OCI-LY1 (cell line): ENCODE measurements at regions not wholly inside any gene's neighbourhood (a gene's known extent, or its start where the extent isn't known, plus 50 kb on each side); places are given as distances from the start of the nearest gene placed in this dataset.

Experiments used
- H2AFZ ChIP-seq: fragments of 200-600 bp; sonication (generic), shearing (Covaris generic); 2 replicates; pipeline ENCODE4 v1.6.0; 2014; ENCODE audit warnings: antibody characterized with exemption, mild to moderate bottlenecking, low read length
- H3F3A ChIP-seq: fragments of 200-600 bp; sonication (generic), shearing (Covaris generic); 2 replicates; pipeline ENCODE4 v1.6.0; 2014; ENCODE audit warnings: mild to moderate bottlenecking, antibody characterized with exemption, low read length, moderate library complexity; ENCODE audit not compliant: insufficient read depth
- H3K27ac ChIP-seq: fragments of 200-600 bp; sonication (generic); 2 replicates; pipeline ENCODE4 v1.5.1; 2014; ENCODE audit warnings: low read length, mixed run types, mild to moderate bottlenecking, low read depth; ENCODE audit not compliant: poor library complexity, severe bottlenecking
- H3K27me3 ChIP-seq: fragments of 200-600 bp; sonication (generic); 2 replicates; pipeline ENCODE4 v1.6.0; 2014; ENCODE audit warnings: antibody characterized with exemption, mild to moderate bottlenecking, low read length, moderate library complexity; ENCODE audit not compliant: insufficient read depth
- H3K36me3 ChIP-seq: fragments of 200-600 bp; sonication (generic); 2 replicates; pipeline ENCODE4 v1.6.1; 2014; ENCODE audit warnings: mild to moderate bottlenecking, antibody characterized with exemption, low read length, moderate library complexity, mixed read lengths; ENCODE audit not compliant: insufficient read depth
- H3K4me1 ChIP-seq: fragments of 200-600 bp; sonication (generic); 2 replicates; pipeline ENCODE4 v1.5.1; 2014; ENCODE audit warnings: mild to moderate bottlenecking, low read length, moderate library complexity; ENCODE audit not compliant: insufficient read depth, severe bottlenecking
- H3K4me2 ChIP-seq: fragments of 200-600 bp; sonication (generic), shearing (Covaris generic); 2 replicates; pipeline ENCODE4 v1.6.1; 2014; ENCODE audit warnings: low read length
- H3K4me3 ChIP-seq: fragments of 200-600 bp; sonication (generic); 2 replicates; pipeline ENCODE4 v1.5.1; 2014; ENCODE audit warnings: low read length, low read depth, mild to moderate bottlenecking, mixed read lengths; ENCODE audit not compliant: poor library complexity, severe bottlenecking
- H3K79me2 ChIP-seq: fragments of 200-600 bp; shearing (Covaris generic); 2 replicates; pipeline ENCODE4 v1.6.1; 2016; ENCODE audit warnings: mixed run types, low read length, mixed read lengths; ENCODE audit not compliant: insufficient read depth
- H3K9ac ChIP-seq: fragments of 200-600 bp; sonication (generic), shearing (Covaris generic); 2 replicates; pipeline ENCODE4 v1.6.1; 2014; ENCODE audit warnings: mild to moderate bottlenecking, low read length, mixed read lengths
- H3K9me2 ChIP-seq: fragments of 200-600 bp; sonication (generic), shearing (Covaris generic); 2 replicates; pipeline ENCODE4 v1.6.1; 2014; ENCODE audit warnings: low read depth, mild to moderate bottlenecking, low read length, mixed read lengths
- H3K9me3 ChIP-seq: fragments of 200-600 bp; shearing (Covaris generic); 2 replicates; pipeline ENCODE4 v1.6.1; 2014; ENCODE audit warnings: low read length, mixed read lengths
- H4K20me1 ChIP-seq: fragments of 200-600 bp; sonication (generic), shearing (Covaris generic); 2 replicates; pipeline ENCODE4 v1.6.0; 2016; ENCODE audit warnings: mild to moderate bottlenecking, low read length; ENCODE audit not compliant: insufficient read depth
- EZH2 ChIP-seq: fragments of 200-600 bp; sonication (generic), shearing (Covaris generic); IDR thresholded peaks from 2 replicates; pipeline ENCODE4 v1.8.0; 2017; ENCODE audit warnings: borderline replicate concordance, mixed run types, mild to moderate bottlenecking, antibody characterized with exemption, low read length, moderate library complexity, mixed read lengths
- TF ChIP-seq, protein P1 (sequence below): fragments of 200-600 bp; sonication (generic), shearing (Covaris generic); IDR thresholded peaks from 2 replicates; pipeline ENCODE4 v1.5.1; 2017; ENCODE audit warnings: mild to moderate bottlenecking, antibody characterized with exemption, low read length, moderate library complexity, mixed read lengths

DNA sequence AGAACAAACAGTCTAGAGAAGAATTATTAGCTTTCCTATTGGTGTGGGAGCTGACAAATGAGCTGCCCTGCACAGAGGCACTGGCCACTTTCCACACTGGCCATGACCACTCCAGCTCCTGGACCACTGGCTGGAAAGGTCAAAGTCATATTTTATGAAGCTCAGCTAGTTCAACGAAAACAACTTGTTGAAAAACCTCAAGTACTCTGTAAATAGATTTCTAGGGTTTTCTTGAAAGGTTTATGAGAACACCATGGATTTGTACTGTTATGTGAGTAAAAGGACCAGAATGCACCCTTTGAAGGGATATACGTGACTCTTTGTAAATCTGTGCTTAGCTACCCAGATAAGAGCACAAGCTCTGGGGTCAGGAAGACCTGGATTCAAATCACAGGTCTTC, 54.5 kb upstream of the FGGY start:
- Histone ChIP-seq H3K9me3 (no peaks in the 10 kb centered on the region), H3K79me2 (no peaks in the 10 kb centered on the region), H3K36me3 (no peaks in the 10 kb centered on the region), H3K4me1 (no peaks in the 10 kb centered on the region), H2AFZ (no peak overlapping the region), H3F3A (no peaks in the 10 kb centered on the region), H3K4me3 (no peak overlapping the region), H4K20me1 (no peaks in the 10 kb centered on the region), H3K4me2 (no peak overlapping the region), H3K9ac (no peak overlapping the region), H3K9me2 (no peaks in the 10 kb centered on the region), H3K27ac (no peak overlapping the region), H3K27me3 (no peaks in the 10 kb centered on the region)
- TF ChIP-seq EZH2: no peak

DNA sequence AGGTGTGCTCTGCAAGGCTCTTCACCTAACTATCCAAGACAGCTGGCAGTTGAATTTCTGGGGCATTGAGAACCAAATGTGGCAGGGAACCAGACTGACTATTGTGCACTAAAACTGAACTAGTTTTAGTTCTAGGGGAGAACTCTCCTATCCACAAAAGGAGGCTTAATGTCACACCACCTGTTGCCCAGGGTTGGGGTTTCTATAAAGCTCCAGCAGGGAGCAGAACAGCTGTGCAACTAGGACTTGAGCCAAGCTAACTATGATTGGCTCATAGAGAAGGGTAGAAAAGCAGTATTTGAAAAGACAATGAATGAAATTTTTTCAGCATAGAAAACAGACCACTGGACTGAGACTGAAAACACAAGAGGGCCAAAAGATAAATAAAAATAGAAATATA, 53.3 kb upstream of the FGGY start:
- H3K4me2 ChIP-seq: no peak overlapping the region
- H3K27ac ChIP-seq: no peak overlapping the region
- TF ChIP-seq EZH2: no peak
- TF ChIP-seq, protein P1, sequence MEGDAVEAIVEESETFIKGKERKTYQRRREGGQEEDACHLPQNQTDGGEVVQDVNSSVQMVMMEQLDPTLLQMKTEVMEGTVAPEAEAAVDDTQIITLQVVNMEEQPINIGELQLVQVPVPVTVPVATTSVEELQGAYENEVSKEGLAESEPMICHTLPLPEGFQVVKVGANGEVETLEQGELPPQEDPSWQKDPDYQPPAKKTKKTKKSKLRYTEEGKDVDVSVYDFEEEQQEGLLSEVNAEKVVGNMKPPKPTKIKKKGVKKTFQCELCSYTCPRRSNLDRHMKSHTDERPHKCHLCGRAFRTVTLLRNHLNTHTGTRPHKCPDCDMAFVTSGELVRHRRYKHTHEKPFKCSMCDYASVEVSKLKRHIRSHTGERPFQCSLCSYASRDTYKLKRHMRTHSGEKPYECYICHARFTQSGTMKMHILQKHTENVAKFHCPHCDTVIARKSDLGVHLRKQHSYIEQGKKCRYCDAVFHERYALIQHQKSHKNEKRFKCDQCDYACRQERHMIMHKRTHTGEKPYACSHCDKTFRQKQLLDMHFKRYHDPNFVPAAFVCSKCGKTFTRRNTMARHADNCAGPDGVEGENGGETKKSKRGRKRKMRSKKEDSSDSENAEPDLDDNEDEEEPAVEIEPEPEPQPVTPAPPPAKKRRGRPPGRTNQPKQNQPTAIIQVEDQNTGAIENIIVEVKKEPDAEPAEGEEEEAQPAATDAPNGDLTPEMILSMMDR: no peak
- no peak overlapping the region for H2AFZ ChIP-seq
- no peak overlapping the region for H3K4me3 ChIP-seq
- no peaks in the 10 kb centered on the region for H3K79me2 ChIP-seq
- no peaks in the 10 kb centered on the region for H3K4me1 ChIP-seq
- H3K9ac ChIP-seq: no peak overlapping the region
- H3K36me3 ChIP-seq: no peaks in the 10 kb centered on the region
- H3K27me3 ChIP-seq: no peaks in the 10 kb centered on the region
- H3K9me3 ChIP-seq: no peaks in the 10 kb centered on the region
- no peaks in the 10 kb centered on the region for H4K20me1 ChIP-seq
- no peaks in the 10 kb centered on the region for H3F3A ChIP-seq
- H3K9me2 ChIP-seq: no peaks in the 10 kb centered on the region

DNA sequence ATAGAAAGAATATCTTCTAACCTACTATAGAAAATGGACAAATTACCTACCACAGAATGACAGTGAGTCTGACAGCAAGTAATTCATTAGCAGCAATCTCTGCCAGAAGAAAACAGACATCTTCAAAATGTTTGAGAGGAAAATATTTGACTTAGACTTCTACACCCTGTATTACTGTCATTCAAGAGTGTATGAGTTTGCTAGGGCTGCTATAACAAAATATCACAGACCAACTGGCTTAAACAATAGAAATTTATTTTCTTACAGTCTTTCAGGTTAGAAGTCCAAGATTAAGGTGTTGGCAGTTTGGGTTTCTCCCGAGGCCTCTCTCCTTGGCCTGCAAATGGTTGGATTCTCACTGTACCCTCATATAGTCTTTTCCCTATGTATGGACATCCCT, 52.9 kb upstream of the FGGY start:
- Histone ChIP-seq H3K36me3 (no peaks in the 10 kb centered on the region), H3K4me2 (no peak overlapping the region), H3K27me3 (no peaks in the 10 kb centered on the region), H3K4me3 (no peak overlapping the region), H3F3A (no peaks in the 10 kb centered on the region), H3K9ac (no peak overlapping the region), H3K4me1 (no peaks in the 10 kb centered on the region), H2AFZ (no peak overlapping the region), H4K20me1 (no peaks in the 10 kb centered on the region), H3K79me2 (no peaks in the 10 kb centered on the region), H3K9me2 (no peaks in the 10 kb centered on the region), H3K27ac (no peak overlapping the region), H3K9me3 (no peaks in the 10 kb centered on the region)
- TF ChIP-seq, protein P1: no peak
- TF ChIP-seq EZH2: no peak

DNA sequence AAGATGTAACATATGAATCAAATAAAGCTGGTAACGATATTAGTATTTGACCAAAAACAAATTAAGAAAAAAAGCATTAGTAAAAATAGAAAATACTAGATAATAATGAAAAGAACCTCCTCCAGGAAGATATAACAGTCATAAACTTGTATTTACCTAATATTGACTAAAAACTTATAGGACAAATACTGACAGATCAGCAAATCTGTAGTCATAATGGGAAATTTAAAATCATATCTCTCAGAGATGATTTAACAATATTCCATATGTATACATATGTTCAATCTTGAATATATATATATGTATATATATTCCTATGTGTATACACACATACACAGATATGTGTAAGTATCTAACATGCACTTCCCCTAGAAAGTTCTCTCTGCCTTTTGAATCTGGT, 52.0 kb upstream of the FGGY start:
- Histone ChIP-seq H3K9me3 (no peaks in the 10 kb centered on the region), H3K4me2 (no peak overlapping the region), H3K27me3 (no peaks in the 10 kb centered on the region), H2AFZ (no peak overlapping the region), H3F3A (no peaks in the 10 kb centered on the region), H3K9ac (no peak overlapping the region), H4K20me1 (no peaks in the 10 kb centered on the region), H3K4me1 (no peaks in the 10 kb centered on the region), H3K9me2 (no peaks in the 10 kb centered on the region), H3K36me3 (no peaks in the 10 kb centered on the region), H3K79me2 (no peaks in the 10 kb centered on the region), H3K4me3 (no peak overlapping the region), H3K27ac (no peak overlapping the region)
- no peak for TF ChIP-seq EZH2
- TF ChIP-seq, protein P1: no peak
